ENCODE measurements at regions not wholly inside any gene's neighbourhood (a gene's known extent, or its start where the extent isn't known, plus 50 kb on each side); places are given as distances from the start of the nearest gene placed in this dataset.
A peak's percentile ranks its signal among the peaks of the same experiment; 100 is the strongest.

DNA sequence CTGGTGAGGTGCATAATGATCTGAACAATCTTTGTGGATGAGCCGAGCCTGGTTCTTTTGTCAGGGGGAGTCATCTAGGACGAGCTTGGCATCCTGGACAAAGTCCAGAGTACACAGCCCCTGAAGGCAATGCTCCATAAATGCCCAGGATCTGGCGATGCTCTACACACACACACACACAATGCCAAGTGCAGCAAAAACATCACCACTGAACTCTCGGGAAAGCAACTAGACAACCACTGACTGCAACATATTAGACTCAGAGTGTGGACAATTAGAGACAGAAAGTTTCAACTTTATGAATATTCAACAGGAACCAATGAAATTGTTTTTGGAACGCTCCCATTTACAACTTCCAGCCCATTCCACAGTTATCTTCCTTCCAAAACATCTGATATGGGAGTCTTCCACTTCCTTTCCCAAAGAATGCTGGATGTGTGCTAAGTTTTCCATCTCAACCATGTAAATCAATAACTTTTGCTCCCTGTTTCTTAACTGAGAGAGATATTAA is 227.6 kb upstream of the ANKRD55 start:
- DNase-seq (ENCODE audit: low spot score) = no peak

DNA sequence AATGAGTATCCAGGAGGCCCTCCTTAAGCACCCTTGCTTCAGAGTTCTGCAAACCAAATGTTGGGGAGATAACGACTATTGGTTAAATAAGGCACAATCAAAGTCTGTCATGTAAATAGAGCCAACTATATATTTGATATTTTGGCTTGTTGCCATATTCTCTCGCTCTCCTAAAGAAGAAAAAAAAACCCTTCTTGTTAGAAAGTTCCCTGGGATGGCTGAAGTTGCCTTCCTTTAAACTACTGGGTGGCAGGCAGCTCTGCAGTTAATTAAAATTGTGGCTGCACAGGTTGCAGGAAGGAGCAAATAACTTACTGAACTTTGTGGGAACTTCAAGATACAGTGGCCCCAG is 227.0 kb upstream of the ANKRD55 start:
- DNase-seq (ENCODE audit: low spot score) = no peak

DNA sequence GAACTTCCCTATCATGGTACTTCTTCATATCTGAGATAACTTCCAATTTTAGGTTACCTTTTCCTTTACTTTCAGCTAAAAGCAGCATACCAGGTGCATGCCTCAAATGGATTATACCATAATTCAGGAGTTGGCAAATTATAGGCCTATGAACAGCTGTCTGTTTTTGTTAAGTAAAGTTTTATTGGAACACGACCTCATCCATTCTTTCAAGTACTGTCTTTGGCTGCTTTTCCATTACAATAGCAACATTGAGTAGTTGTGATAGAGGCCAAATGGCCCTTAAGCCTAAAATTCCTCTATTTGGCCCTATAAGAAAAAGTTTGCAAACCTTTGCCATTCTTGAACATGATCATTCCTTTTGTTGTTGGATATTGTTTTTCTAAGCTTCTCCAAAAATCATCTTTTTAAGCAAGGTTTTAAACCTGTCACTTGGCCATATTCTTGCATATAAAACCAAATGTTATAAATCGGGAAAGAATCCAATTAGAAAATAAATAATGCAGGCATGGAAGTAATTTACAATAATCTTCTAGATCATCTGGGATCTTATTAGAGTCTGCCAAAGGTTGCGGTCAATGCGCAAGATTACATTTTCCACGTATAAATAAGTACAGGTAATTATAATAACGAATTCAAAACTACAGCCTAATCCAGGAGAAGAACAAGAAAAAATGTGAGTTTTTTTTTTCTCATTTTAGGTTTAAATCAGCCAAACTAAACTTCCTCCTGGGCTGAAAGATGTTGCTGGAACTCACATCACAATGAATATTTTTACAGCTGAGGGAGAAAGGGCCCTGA is 226.5 kb upstream of the ANKRD55 start:
- DNase-seq (ENCODE audit: low spot score) = no peak

DNA sequence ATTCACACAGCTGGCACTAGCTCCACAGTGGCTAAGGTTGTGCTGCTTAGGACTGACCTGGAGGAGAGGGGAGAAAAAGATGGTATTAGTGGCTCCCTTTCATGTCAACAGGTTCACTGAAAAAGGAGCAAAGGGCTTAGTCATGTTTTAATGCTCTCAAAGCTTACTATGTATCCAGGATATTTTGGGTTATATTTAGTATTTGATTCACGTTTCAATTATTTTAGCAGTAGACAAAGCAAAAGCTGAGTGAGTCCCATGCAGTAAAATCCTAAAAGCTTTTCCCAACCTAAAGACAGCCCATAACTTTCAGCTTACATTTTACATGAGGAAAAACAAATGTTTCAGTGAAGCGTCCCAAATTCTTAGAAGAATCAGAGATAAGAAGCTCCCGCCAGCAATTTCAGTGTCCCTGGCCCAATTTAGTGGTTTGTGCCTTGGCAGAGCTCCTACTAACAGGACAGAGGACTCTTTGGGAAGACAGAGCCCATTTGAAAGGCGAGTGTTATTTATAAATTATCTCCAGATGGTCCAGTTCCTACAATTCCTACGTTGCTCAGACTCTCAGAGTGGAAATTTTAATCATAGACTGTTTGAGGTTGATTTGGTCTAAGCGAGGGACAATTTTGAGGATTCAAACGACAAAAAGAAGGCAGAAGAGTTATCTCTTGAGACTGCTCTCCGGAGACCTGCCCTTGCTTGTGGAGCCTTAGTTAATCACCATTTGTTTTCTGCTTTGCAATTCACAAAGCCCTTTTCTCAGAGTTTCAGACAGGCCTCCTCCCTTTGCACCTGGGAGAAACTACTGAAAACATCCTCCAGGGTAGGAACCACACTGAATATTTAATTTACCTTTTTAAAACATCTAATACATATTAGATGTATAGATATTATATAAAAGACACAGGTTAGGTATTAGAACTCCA is 225.0 kb upstream of the ANKRD55 start:
- no peak for DNase-seq (ENCODE audit: low spot score)

DNA sequence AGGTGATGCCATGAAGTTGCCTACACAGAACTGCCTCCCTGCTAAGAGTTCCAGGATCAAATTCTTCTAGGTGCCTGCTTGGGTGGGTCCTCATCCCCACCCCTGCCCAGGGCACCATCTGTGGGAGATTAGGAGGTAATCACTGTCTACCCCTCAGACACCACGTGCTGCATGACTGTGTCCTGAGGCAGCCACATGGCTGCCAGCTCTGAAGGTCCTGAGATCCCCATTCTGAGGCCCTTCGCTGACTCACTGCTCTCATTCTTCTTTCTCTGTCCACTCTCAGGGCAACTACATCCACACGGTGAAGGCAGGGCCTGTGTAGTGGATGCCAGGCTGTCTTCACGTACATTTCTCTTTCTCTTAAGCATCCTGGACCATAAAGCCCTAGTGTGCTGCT is 222.9 kb upstream of the ANKRD55 start:
- no peak for DNase-seq (ENCODE audit: low spot score)

DNA sequence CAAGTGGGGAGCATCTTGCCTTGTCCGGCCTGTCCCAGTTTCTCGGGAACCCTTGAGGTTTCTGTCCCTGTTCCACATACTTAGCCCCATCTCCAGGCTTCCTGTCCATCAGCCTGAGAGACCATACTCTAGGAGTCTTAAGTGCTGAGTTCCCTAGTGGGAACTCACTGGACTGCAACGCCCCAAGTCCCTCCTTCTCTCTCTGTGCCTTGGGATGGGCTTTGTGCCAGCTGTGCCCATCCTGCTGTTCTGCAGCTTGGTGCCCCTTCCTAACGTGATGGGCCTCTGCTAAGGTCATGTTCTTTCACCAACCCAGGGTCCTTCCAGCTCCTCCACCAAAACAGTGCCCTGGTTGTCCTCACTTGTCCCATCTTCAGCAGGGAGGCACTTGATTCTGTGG is 222.3 kb upstream of the ANKRD55 start:
- no peak for DNase-seq (ENCODE audit: low spot score)

DNA sequence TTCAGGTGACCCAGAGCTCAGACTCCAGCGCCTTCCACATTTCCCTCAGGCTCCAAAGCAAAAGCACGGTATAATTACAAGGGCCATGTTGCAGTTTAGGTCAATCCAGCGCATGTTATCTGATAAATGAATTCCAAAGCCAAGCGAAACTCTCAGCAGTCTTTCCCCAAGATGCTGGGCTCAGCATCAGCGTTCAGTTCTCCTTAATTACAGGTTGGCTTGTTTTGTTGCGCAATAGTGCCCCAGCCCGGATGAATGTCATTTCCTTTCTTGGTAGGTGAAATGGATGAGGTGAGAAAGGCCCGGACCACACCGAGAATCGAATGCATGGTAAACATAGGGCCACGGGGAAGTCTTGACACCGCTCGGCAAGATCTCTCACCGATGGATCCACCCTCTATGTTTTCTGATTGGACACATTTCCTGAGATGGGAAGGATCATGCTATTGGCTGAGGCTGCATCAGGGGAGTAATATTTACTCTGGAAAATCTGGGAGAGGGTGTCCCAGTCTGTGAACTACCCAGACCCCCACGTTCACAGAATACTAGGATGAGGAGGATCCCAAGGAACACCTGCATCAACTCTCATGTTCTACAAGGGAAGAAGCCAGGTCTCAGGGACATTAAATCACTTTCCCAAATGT is 221.2 kb upstream of the ANKRD55 start:
- no peak for DNase-seq (ENCODE audit: low spot score)

DNA sequence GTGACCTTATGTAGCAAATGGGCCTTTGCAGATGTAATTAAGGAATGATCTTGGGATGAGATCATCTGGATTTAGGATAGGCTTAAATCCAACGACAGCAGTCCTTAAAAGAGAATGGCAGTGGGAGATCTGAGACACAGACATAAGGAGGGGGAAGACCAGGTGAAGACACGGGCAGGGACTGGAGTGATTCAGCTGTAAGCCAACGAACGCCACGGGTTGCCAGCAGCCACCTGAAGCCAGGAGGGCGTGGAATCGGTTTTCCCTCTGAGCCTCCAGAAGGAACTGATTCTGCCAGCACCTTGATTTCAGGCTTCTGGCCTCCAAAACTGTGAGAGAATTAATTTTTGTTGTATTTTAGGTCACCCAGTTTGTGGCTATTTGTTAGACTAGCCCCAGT is 218.6 kb upstream of the ANKRD55 start:
- no peak for DNase-seq (ENCODE audit: low spot score)

DNA sequence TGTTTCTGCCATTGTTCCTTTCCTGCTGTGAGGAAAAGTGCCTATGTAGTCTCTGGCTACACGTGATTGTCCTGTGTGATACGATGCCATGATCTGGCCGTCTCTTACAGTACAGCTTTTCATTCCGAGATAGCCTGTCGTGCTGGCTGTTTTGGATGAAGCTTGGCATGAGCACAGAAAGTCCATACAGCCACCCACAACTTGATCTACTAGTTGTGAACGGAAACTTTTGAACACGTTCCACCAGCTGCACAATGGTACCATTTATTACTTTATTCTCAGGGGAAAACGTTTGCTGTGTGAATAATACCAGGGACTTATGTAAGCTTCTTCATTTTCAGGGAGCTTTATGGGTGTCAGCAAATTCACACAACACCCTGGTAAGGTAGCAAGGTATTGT is 217.6 kb upstream of the ANKRD55 start:
- DNase-seq (ENCODE audit: low spot score) = no peak

DNA sequence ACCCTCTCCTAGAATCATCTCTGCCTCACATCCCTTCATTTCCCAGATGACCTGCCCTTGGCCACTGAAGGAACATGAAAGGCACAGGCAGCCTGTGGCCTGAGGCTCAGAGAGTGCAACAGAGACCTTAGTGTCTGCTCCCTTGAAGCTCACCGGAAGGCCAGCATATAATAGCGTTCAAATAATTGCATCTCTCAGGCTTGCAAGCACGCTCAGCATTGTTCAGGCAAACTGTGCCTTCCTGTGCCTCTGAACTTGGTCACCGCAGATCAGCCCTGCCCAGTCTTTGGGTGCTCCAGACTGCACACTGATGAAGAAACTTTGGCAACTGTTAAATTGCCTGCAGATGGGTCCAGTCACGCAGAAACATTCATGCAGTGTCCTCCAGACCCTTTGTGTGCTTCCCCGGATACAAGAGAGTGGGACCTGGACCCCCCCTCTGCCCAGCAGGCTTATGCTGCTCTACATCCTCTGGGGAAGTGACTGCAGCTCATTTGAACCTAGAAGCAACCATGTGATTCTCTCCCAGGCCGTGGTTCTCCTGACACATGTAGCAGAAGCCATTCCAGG is 216.0 kb upstream of the ANKRD55 start:
- DNase-seq (ENCODE audit: low spot score) = no peak

DNA sequence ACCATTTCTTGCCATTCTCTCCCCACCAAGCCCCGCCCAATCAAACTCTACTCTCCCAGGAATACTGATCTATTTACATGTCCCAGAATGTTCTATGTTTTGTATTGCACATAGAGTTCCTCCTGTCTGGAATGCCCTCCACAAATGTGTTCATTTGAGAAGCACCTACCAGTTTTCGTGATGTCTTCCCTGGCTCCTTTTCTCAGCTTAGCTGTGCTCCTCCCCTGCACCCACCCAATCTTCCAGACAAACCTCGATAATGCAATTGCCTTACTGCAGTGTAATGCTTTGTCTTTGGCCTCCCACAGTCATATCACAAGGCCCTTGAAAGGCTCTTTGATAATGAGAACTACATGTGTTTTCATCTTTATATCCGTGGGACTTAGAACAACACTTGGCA is 214.5 kb upstream of the ANKRD55 start:
- no peak for DNase-seq (ENCODE audit: low spot score)

DNA sequence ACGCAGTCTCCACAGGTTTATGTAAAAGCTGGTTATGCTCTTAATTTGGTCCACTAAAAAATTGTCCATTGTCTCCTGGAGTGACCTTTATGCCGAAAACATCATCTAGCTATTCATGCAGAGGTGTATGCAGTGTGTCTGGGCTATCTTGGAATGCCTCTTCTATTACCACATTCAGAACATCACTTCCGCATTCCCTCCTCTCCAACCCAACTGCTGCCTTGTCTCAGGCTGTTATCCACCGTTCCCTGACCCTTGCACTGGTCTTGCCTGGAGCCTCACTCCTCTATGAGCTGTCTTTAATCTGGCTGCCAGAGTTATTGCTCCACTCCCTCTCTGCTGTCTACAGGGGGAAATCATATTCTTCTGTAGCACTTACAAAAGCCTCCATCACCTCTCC is 214.1 kb upstream of the ANKRD55 start:
- peak; percentile 47 for DNase-seq (ENCODE audit: low spot score)

DNA sequence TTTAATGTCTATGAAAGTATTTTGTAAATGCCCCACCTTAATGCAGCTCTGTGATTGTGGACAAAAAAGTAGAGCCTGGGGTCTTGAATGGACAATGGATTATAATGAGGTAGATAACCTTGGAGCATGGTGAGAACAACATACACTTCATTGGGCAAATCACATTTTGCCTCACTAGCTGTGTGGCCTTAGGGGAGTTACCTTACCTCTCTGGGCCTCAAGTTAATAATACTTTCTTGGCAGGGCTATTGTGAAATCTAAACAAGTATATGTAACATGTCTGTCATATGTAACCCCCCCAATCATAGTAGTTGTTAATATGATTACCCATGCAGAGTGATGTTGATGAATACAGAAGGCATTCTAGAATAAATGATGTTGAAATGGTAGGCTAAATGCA is 213.6 kb upstream of the ANKRD55 start:
- no peak for DNase-seq (ENCODE audit: low spot score)

DNA sequence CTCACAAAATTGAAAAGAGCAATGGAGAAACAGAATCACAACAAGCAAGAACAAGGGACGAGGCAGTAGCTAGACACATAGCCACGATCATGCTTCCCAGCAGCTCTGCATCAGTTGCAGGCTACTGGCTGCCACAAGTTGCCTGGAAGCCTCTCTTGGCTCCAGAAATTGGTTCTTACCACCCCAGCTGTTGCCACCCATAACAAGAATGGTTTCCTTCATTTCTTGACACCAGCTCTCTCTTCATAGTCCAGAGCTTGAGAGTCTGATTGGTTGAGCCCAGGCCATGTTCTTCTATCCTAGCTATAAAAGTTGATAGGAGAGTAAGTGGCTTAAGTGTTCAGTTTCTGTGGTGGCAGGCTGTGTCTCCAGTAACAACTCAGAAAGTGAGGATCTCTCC is 210.7 kb upstream of the ANKRD55 start:
- DNase-seq (ENCODE audit: low spot score) = no peak

DNA sequence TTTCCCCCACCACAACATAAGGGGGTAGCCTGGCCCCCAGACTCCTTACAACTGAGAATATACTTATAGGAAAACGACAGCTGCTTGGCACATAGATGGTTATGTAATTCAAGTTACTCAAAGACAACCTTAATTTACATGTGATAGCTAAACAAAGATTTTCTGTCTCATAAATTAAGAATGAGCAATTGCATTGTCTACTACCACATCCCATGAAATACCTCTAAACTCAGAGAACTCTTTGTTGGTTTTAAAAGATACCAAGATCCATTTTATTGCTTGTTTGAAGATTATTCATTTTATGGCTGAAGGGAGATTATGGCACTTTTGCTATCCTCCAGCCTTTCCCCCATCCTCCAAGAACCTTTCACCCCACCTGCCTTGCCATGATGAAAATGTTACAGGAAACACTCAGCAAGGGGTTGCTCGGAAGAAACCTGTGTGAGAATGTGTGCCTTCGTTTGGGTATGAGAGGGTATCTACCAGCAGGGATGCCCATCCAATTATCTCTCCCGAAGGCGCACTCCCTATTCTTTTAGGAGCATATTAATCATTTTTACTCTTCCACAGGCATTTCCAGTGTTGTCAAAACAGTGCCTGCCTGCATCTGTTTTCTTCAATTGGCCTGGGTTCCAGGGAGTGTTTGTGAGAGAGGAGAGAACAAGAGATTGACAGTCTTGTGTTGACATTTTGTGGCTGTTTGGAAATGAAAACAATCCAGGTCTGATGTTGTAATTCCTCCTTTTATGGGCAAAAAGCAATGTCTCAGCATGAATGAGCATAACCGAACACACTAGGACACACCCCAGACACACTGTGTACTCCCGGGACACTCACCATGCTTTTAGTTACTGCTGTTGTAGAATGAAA is 208.0 kb upstream of the ANKRD55 start:
- DNase-seq (ENCODE audit: low spot score) = no peak

DNA sequence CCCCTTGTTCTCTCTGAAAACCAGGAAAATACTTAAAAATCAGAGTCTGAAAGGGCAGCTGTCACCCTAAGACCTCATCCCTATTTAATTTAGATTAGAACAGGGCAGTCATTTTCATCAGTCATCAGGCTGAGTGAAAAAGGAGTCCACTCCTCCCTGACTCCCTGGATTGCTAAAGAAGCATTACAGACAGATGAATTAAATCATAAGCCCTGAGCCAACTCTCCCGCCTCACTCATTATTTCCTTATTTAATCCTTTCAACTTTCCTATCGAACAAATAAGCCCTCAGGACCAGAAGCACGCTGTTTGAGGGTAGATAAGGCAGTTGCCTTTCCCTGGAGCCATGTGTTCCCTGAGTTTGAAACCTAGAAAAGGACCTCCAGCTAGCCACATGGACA is 201.9 kb upstream of the ANKRD55 start:
- no peak for DNase-seq (ENCODE audit: low spot score)

DNA sequence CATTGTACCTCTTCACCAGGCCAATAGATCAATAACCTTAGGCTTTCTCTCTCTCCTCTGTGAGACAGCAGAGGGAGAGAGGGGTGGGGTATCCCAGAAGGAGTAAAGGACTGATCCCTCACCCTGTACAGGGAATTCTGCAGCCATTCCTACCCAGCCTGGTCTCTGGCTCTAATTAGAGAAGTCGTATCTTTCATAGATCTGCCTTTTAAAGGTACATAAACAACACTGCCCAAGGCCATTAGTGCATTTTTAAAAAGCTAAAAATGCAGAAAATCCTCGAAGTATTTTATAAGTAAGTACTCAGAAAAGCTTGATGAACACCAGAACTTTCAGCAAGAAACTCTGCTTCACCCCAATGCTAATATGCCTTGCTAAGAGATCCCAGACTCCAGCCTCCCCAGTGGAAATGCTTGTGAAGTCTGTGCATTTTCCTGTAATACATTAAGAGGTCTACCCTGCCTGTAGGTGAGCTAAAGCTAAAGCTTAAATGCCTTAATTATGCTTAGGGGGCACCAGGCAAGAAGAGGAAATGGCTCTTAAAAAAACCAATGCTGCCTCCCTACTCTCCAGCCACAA is 200.0 kb upstream of the ANKRD55 start:
- DNase-seq (ENCODE audit: low spot score) = no peak

DNA sequence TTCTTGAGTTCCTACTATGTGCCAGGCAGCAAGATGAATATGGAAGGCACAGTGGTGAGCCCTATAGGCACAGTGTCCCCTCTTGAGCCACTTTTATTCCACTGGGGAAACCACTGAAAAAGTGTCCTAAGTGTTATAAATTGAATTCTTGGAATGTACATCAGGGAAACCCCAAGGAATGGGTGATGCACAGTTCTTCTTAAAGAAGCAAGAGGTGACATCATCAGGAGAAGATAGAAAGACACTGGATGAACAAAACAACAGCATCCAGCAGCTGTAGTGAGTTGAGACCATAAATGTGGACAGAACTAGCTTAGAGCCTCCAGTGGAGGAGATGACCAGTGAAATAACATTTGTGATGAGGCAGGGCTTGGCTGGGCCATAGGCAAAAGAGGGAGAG is 199.2 kb upstream of the ANKRD55 start:
- no peak for DNase-seq (ENCODE audit: low spot score)

DNA sequence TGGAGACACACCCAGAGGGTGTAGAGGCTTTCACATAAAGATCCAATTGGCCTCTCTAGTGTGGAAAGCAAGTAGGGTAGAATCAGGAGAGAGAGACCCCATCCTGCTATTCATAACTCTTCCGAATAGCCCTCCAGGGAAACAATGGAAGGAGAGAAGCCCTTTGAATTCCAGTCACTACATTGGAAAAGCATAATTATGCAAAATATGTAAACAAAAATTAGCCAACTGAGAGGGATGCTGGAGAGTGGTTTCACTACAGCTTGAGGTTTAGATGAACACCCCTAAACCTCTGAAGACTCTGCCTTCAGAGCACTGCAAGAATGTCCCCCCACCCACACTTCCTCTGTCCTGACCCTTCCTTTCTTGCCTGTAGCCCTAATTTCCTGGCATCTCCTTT is 197.3 kb upstream of the ANKRD55 start:
- DNase-seq (ENCODE audit: low spot score) = no peak

DNA sequence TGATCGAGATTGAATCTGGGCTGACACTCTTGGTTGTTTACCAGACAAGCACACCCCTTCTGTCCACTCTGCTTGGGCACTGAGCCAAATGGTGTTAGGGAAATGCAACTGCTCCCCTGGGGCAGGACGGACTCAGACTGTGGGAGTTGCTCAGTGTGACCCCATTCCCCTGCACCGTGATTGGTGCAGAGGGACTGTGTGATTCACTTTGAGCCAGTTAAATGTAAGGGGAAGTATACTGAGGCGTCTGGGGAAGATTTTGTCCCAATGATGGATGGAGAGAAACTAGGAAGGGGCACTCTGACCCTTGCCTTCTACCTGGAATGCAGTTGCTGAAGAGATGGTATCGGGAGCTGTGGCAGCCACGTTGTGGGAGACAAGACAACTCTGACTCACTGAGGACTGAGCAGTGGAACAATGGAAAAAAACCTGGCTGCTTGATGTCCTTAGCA is 196.0 kb upstream of the ANKRD55 start:
- DNase-seq (ENCODE audit: low spot score) = peak; percentile 66

DNA sequence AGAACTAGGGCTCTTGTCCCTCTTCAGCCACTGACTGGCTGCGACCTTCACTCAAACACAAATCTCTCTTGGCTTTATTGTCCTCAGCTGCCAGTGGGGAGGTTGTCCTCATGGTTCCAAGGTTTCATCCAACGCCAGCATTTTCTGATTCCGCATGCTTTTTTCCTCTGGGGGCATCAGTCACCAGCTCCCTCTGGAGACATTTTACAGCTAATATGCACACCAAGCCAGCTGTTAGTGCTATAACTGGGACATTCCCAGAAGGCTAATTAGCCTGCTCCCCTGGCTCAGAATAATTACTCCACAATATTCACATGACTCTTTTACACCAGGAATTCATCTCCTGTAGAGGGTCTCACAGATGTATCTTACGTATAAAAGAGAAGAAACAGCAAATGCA is 193.6 kb upstream of the ANKRD55 start:
- DNase-seq (ENCODE audit: low spot score) = no peak
